ENCODE measurements at regions not wholly inside any gene's neighbourhood (a gene's known extent, or its start where the extent isn't known, plus 50 kb on each side); places are given as distances from the start of the nearest gene placed in this dataset.
"Not testable (repeated sequence)": the region's sequence is repeated elsewhere in the genome, so short reads cannot be mapped to it uniquely, and the experiment has no call there.

- FAIRE-seq: no peak
- DNase-seq (ENCODE audit: low spot score): no peak
Measured at GRCh38 chr15:53129121-53129904, 339.2 kb upstream of the ONECUT1 start.

GRCh38 chr15:53128652-53129051 lies 338.5 kb upstream of the ONECUT1 start:
- FAIRE-seq (no peak), DNase-seq (ENCODE audit: low spot score) (no peak)

- DNase-seq (ENCODE audit: low spot score): no peak
- FAIRE-seq: no peak
Measured at GRCh38 chr15:53126144-53126543, 336.0 kb upstream of the ONECUT1 start.

GRCh38 chr15:53122818-53123217 lies 332.7 kb upstream of the ONECUT1 start:
- FAIRE-seq (no peak), DNase-seq (ENCODE audit: low spot score) (no peak)

GRCh38 chr15:53116915-53117314 lies 326.8 kb upstream of the ONECUT1 start:
- FAIRE-seq; DNase-seq (ENCODE audit: low spot score): not testable (repeated sequence)

GRCh38 chr15:53116169-53116568 lies 326.0 kb upstream of the ONECUT1 start:
- DNase-seq (ENCODE audit: low spot score): no peak
- no peak for FAIRE-seq

- FAIRE-seq (no peak), DNase-seq (ENCODE audit: low spot score) (no peak)
Measured at GRCh38 chr15:53115563-53115962, 325.4 kb upstream of the ONECUT1 start.

GRCh38 chr15:53114960-53115359 lies 324.8 kb upstream of the ONECUT1 start:
- DNase-seq (ENCODE audit: low spot score) (no peak), FAIRE-seq (no peak)

GRCh38 chr15:53110999-53111398 lies 320.9 kb upstream of the ONECUT1 start:
- FAIRE-seq: no peak

GRCh38 chr15:53108319-53108718 lies 318.2 kb upstream of the ONECUT1 start:
- FAIRE-seq: no peak

More at GRCh38 chr15:53110999-53111398, 320.9 kb upstream of the ONECUT1 start:
- no peak for DNase-seq (ENCODE audit: low spot score)

GRCh38 chr15:53107855-53108254 lies 317.7 kb upstream of the ONECUT1 start:
- no peak for FAIRE-seq

More at GRCh38 chr15:53108319-53108718, 318.2 kb upstream of the ONECUT1 start:
- no peak for DNase-seq (ENCODE audit: low spot score)

GRCh38 chr15:53106505-53107286 lies 316.6 kb upstream of the ONECUT1 start:
- no peak for FAIRE-seq
- no peak for DNase-seq (ENCODE audit: low spot score)

More at GRCh38 chr15:53107855-53108254, 317.7 kb upstream of the ONECUT1 start:
- DNase-seq (ENCODE audit: low spot score): no peak

GRCh38 chr15:53102483-53102882 lies 312.3 kb upstream of the ONECUT1 start:
- DNase-seq (ENCODE audit: low spot score) (no peak), FAIRE-seq (no peak)

- no peak for DNase-seq (ENCODE audit: low spot score)
- FAIRE-seq: no peak
Measured at GRCh38 chr15:53080484-53080883, 290.3 kb upstream of the ONECUT1 start.

GRCh38 chr15:53074221-53074620 lies 284.1 kb upstream of the ONECUT1 start:
- FAIRE-seq (no peak), DNase-seq (ENCODE audit: low spot score) (no peak)

GRCh38 chr15:53072077-53072476 lies 281.9 kb upstream of the ONECUT1 start:
- peak; percentile 92 for DNase-seq (ENCODE audit: low spot score)

GRCh38 chr15:53068636-53069035 lies 278.5 kb upstream of the ONECUT1 start:
- FAIRE-seq (no peak), DNase-seq (ENCODE audit: low spot score) (no peak)

More at GRCh38 chr15:53072077-53072476, 281.9 kb upstream of the ONECUT1 start:
- FAIRE-seq: peak; percentile 55

GRCh38 chr15:53059273-53060043 lies 269.3 kb upstream of the ONECUT1 start:
- no peak for FAIRE-seq

GRCh38 chr15:53046153-53046790 lies 256.1 kb upstream of the ONECUT1 start:
- FAIRE-seq: no peak
- no peak for DNase-seq (ENCODE audit: low spot score)

More at GRCh38 chr15:53059273-53060043, 269.3 kb upstream of the ONECUT1 start:
- DNase-seq (ENCODE audit: low spot score): no peak

GRCh38 chr15:53038655-53038941 lies 248.5 kb upstream of the ONECUT1 start:
- no peak for FAIRE-seq
- DNase-seq (ENCODE audit: low spot score): no peak
